ENCODE measurements at regions not wholly inside any gene's neighbourhood (a gene's known extent, or its start where the extent isn't known, plus 50 kb on each side); places are given as distances from the start of the nearest gene placed in this dataset.

GRCh38 chr10:28181478-28182096 is 121.3 kb downstream of the MPP7 start:
- TF ChIP-seq BHLHE40 (IDR thresholded peaks at IDR 0.05; ENCODE audit: borderline replicate concordance) (no peak), TARDBP (IDR thresholded peaks at IDR 0.05) (no peak), CTBP1 (IDR thresholded peaks at IDR 0.05; ENCODE audit: borderline replicate concordance) (no peak), FOXM1 (IDR thresholded peaks at IDR 0.05; ENCODE audit: borderline replicate concordance) (no peak)

Measured in HEK293T (cell line).